ENCODE measurements at regions not wholly inside any gene's neighbourhood (a gene's known extent, or its start where the extent isn't known, plus 50 kb on each side); places are given as distances from the start of the nearest gene placed in this dataset.
A peak's percentile ranks its signal among the peaks of the same experiment; 100 is the strongest.

- no peak overlapping the region for H3K4me3 ChIP-seq
- no peak overlapping the region for H3K27ac ChIP-seq
- WGBS, 2 donors, result 50 to 56% methylated on average over 12 of the region's 12 CpGs
- H3K36me3 ChIP-seq, result no peaks in the 10 kb centered on the region
- intact Hi-C loops (cut with DNase I), result no loop called here
- no peak for DNase-seq
- H3K4me1 ChIP-seq, result peaks cover 0 to under 1% (median 0%) of the 10 kb centered on the region in 4 donors
- H3K9me3 ChIP-seq, result no peaks in the 10 kb centered on the region
- no peaks in the 10 kb centered on the region for H3K27me3 ChIP-seq
- peak; percentile 40 to 83 (median 69) for TF ChIP-seq CTCF (IDR thresholded peaks at IDR 0.05)
- no peak for TF ChIP-seq EP300 (IDR thresholded peaks at IDR 0.05)
Measured at GRCh38 chr2:133780099-133780996, 212.1 kb upstream of the NCKAP5 start.

DNA sequence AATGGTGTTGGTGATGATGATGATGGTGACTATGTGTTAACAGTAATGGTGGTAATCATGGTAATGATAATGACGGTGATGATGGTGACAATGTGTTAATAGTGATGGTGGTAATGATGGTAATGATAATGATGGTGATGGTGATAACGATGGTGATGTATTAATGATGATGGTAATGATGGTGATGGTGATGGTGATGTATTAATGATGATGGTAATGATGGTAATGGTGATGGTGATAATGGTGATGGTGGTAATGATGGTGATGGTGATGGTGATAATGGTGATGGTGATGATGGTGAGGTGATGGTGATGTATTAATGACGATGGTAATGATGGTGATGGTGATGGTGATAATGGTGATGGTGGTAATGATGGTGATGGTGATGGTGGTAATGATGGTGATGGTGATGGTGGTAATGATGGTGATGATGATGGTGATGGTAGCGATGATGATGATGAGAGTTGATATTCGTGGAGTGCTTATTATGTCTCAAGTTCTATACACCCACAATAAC lies 212.8 kb upstream of the NCKAP5 start:
- TF ChIP-seq POLR2AphosphoS5 (IDR thresholded peaks at IDR 0.05), result no peak
- no peak for TF ChIP-seq CTCF (IDR thresholded peaks at IDR 0.05)
- TF ChIP-seq POLR2A (IDR thresholded peaks at IDR 0.05), result no peak
- TF ChIP-seq EP300 (IDR thresholded peaks at IDR 0.05), result no peak
- Histone ChIP-seq H3K4me3 (no peak overlapping the region), H3K4me1 (no peaks in the 10 kb centered on the region), H3K9me3 (no peaks in the 10 kb centered on the region), H3K36me3 (no peaks in the 10 kb centered on the region), H3K27me3 (no peaks in the 10 kb centered on the region), H3K27ac (no peak overlapping the region)
- no peak for DNase-seq
- 67 to 80% methylated on average over 5 of the region's 5 CpGs for WGBS, 2 donors
- intact Hi-C loops (cut with DNase I), result no loop called here

GRCh38 chr2:133787207-133787606 lies 218.9 kb upstream of the NCKAP5 start:
- H3K4me3 ChIP-seq, result no peak overlapping the region
- no peaks in the 10 kb centered on the region for H3K4me1 ChIP-seq
- DNase-seq, result no peak
- H3K27ac ChIP-seq, result no peak overlapping the region
- intact Hi-C loops (cut with DNase I), result no loop called here
- H3K9me3 ChIP-seq, result no peaks in the 10 kb centered on the region
- TF ChIP-seq POLR2AphosphoS5 (IDR thresholded peaks at IDR 0.05) (no peak), EP300 (IDR thresholded peaks at IDR 0.05) (no peak), CTCF (IDR thresholded peaks at IDR 0.05) (no peak), POLR2A (IDR thresholded peaks at IDR 0.05) (no peak)
- no peaks in the 10 kb centered on the region for H3K27me3 ChIP-seq
- no peaks in the 10 kb centered on the region for H3K36me3 ChIP-seq

GRCh38 chr2:133787651-133788050 lies 219.4 kb upstream of the NCKAP5 start:
- TF ChIP-seq CTCF (IDR thresholded peaks at IDR 0.05), result no peak
- no peak for TF ChIP-seq POLR2A (IDR thresholded peaks at IDR 0.05)
- no peak for TF ChIP-seq POLR2AphosphoS5 (IDR thresholded peaks at IDR 0.05)
- no peak for TF ChIP-seq EP300 (IDR thresholded peaks at IDR 0.05)
- WGBS, 2 donors, result 90 to 92% methylated on average over 3 of the region's 3 CpGs
- Histone ChIP-seq H3K4me3 (no peak overlapping the region), H3K36me3 (no peaks in the 10 kb centered on the region), H3K4me1 (no peaks in the 10 kb centered on the region), H3K27ac (no peak overlapping the region), H3K27me3 (no peaks in the 10 kb centered on the region), H3K9me3 (no peaks in the 10 kb centered on the region)
- intact Hi-C loops (cut with DNase I), result no loop called here
- DNase-seq, result no peak
